Body of pancreas (tissue), 4 donors: ENCODE measurements at regions not wholly inside any gene's neighbourhood (a gene's known extent, or its start where the extent isn't known, plus 50 kb on each side); places are given as distances from the start of the nearest gene placed in this dataset.
"Not testable (repeated sequence)": the region's sequence is repeated elsewhere in the genome, so short reads cannot be mapped to it uniquely, and the experiment has no call there.

Source experiments
- ATAC-seq: fragments of 150-250 bp; one replicate; pipeline ENCODE4 v1.9.1; 2016
- DNase-seq, 4 donors: peaks; one replicate each; pipeline ENCODE4 v3.0.0-alpha.2; 2019
- H3K27ac ChIP-seq, 4 donors: fragments of 200-600 bp; sonication (generic); 1 replicate in 3 of 4; 2 replicates in 1 of 4; pipeline versions ENCODE4 v1.5.1 to v1.6.1; 2016 to 2019; ENCODE audit warnings: mild to moderate bottlenecking in 1 of 4, mixed read lengths in 1 of 4, moderate library complexity in 1 of 4
- H3K27me3 ChIP-seq, 2 donors: fragments of 200-600 bp; sonication (generic); one replicate each; pipeline ENCODE4 v1.6.0; 2016; ENCODE audit warnings: mild to moderate bottlenecking in 1 of 2
- H3K36me3 ChIP-seq, 2 donors: fragments of 200-600 bp; sonication (generic); replicated peaks in 1 of 2; 2 replicates each; pipeline ENCODE4 v1.5.1; 2016; ENCODE audit warnings: low read depth in 2 of 2; ENCODE audit not compliant: insufficient read depth in 1 of 2
- H3K4me1 ChIP-seq: fragments of 200-600 bp; sonication (generic); one replicate; pipeline ENCODE4 v1.6.0; 2016
- H3K4me3 ChIP-seq, 2 donors: fragments of 200-600 bp; sonication (generic); 1 replicate in 1 of 2; 2 replicates in 1 of 2; pipeline ENCODE4 v1.5.1; 2016 to 2019
- H3K9me3 ChIP-seq, 3 donors: fragments of 200-600 bp; sonication (generic); 1 replicate in 2 of 3; 2 replicates in 1 of 3; pipeline ENCODE4 v1.5.1; 2016
- CTCF ChIP-seq, 7 experiments: fragments of 450-650 bp in 4 of 7; fragments of 200-600 bp in 3 of 7; sonication (generic) in 3 of 7; IDR thresholded peaks; one replicate each; pipeline ENCODE4 v1.5.1; 2016 to 2019; ENCODE audit warnings: antibody characterized with exemption in 7 of 7
- POLR2A ChIP-seq, 3 donors: fragments of 450-650 bp; IDR thresholded peaks; one replicate each; pipeline ENCODE4 v1.6.1; 2016; ENCODE audit warnings: antibody characterized with exemption in 3 of 3, mild to moderate bottlenecking in 2 of 3
- WGBS, 2 donors: methylation state at CpG; one replicate each; pipeline ENCODE4 v1.1.5; 2017; 5-methylcytosine and 5-hydroxymethylcytosine counted together
- intact Hi-C: fragments of 100-400 bp; cut with DNase I; formaldehyde crosslinking; loops from one replicate; pipeline ENCODE4 v1.15.1; 2023

DNA sequence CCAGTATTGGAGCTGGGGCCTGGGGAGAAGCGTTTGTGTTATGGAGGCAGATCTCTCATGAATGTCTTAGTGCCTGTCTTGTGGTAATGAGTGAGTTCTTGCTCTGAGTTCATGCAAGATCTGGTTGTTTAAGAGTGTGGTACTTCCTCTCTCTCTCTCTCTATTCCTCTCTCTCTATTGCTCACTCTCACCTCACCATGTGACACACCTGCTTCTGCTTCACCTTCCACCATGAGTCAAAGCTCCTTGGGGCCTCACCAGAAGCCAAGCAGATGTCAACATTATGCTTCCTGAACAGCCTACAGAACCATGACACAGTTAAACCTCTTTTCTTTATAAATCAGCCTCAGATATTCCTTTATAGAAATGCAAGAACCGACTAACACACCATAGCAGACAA is 242.7 kb upstream of the ADRA1B start:
- Histone ChIP-seq H3K27ac (no peak overlapping the region), H3K9me3 (no peaks in the 10 kb centered on the region), H3K36me3 (no peaks in the 10 kb centered on the region), H3K4me1 (no peaks in the 10 kb centered on the region), H3K27me3 (no peaks in the 10 kb centered on the region), H3K4me3 (no peak overlapping the region)
- ATAC-seq (no peak), DNase-seq (no peak)
- WGBS, 2 donors: 31 to 39% methylated on average over 2 of the region's 2 CpGs
- intact Hi-C loops: no loop called here
- no peak for TF ChIP-seq POLR2A (IDR thresholded peaks at IDR 0.05)
- no peak for TF ChIP-seq CTCF (IDR thresholded peaks at IDR 0.05)

DNA sequence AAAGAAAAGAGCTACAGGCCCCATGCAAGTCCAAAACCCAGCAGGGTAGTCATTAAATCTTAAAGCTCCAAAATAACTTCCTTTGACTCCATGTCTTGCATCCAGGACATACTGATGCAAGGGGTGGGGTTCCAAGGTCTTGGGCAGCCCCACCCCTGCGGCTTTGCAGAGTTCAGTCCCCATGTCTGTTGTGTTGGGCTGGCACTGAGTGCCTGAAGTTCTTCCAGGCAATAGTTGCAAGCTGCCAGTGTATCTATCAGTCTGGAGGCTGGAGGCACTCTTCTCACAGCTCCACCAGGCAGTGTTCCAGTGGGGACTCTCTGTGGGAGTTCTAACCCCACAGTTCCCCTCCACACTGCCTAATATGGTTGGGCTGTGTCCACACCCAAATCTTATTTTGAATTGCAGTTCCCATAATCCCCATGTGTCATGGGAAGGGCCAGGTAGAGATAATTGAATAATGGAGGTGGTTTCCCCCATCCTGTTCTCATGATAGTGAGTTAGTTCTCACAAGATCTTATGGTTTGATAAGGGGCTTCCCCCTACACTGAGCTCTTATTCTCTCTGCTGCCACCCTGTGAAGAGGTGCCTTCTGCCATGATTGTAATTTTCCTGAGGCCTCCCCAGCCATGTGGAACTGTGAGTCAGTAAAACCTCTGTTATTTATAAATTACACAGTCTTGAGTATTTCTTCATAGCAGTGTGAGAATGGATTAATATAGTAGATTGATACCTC is 237.5 kb upstream of the ADRA1B start:
- ATAC-seq: no peak

DNA sequence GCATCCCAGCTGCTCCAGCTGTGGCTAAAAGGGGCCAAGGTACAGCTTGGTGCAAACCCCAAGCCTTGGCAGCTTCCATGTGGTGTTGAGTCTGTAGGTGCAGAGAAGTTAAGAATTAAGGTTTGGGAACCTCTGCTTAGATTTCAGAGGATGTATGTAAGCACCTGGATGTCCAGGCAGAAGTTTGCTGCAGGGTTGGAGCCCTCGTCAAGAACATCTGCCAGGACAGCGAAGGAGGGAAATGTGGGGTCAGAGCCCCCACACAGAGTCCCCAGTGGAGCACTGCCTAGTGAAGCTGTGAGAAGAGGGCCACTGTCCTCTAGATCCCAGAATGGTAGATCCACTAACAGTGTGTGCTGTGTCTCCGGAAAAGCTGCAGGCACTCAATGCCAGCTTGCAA is 236.2 kb upstream of the ADRA1B start:
- Histone ChIP-seq H3K27ac (no peak overlapping the region), H3K4me3 (no peak overlapping the region), H3K36me3 (no peaks in the 10 kb centered on the region), H3K27me3 (no peaks in the 10 kb centered on the region), H3K9me3 (no peaks in the 10 kb centered on the region), H3K4me1 (no peaks in the 10 kb centered on the region)
- 14 to 25% methylated on average over 2 to 3 of the region's 3 CpGs for WGBS, 2 donors
- ATAC-seq (no peak), DNase-seq (no peak)
- intact Hi-C loops: no loop called here
- TF ChIP-seq POLR2A (IDR thresholded peaks at IDR 0.05) (no peak), CTCF (IDR thresholded peaks at IDR 0.05) (no peak)

More for the DNA sequence above, 237.5 kb upstream of the ADRA1B start:
- Histone ChIP-seq H3K4me3 (no peak overlapping the region), H3K4me1 (no peaks in the 10 kb centered on the region), H3K27me3 (no peaks in the 10 kb centered on the region), H3K36me3 (no peaks in the 10 kb centered on the region), H3K9me3 (no peaks in the 10 kb centered on the region), H3K27ac (no peak overlapping the region)
- no peak for DNase-seq
- TF ChIP-seq POLR2A (IDR thresholded peaks at IDR 0.05): no peak
- no peak for TF ChIP-seq CTCF (IDR thresholded peaks at IDR 0.05)
- intact Hi-C loops: no loop called here
- 0% methylated on average over 1 of the region's 1 CpG for WGBS, 2 donors

GRCh38 chr5:159681661-159682060 is 234.6 kb upstream of the ADRA1B start:
- no peaks in the 10 kb centered on the region for H3K27me3 ChIP-seq
- no peaks in the 10 kb centered on the region for H3K36me3 ChIP-seq
- ATAC-seq (no peak), DNase-seq (no peak)
- H3K4me3 ChIP-seq: no peak overlapping the region
- intact Hi-C loops: no loop called here
- H3K27ac ChIP-seq: no peak overlapping the region
- H3K4me1 ChIP-seq: no peaks in the 10 kb centered on the region
- H3K9me3 ChIP-seq: no peaks in the 10 kb centered on the region
- TF ChIP-seq POLR2A (IDR thresholded peaks at IDR 0.05): no peak
- no peak for TF ChIP-seq CTCF (IDR thresholded peaks at IDR 0.05)

DNA sequence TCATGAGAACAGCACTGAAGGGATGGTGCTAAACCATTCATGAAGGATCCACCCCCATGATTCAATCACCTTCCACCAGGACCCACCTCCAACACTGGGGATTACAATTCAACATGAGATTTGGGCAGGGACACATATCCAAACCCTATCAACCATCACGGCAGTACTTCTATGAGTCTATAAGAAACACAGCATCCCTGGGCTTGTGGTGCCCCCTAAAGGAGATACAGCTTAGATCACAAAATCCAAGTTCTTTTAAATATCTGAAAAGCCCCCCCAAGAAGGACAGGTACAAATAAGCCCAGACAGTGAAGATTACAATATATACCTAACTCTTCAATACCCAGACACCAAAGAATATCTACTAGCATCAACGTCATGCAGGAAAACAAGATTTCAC is 233.7 kb upstream of the ADRA1B start:
- H3K36me3 ChIP-seq: no peaks in the 10 kb centered on the region
- H3K27ac ChIP-seq: no peak overlapping the region
- no peaks in the 10 kb centered on the region for H3K4me1 ChIP-seq
- H3K27me3 ChIP-seq: no peaks in the 10 kb centered on the region
- TF ChIP-seq CTCF (IDR thresholded peaks at IDR 0.05) (no peak), POLR2A (IDR thresholded peaks at IDR 0.05) (no peak)
- no peaks in the 10 kb centered on the region for H3K9me3 ChIP-seq
- intact Hi-C loops: no loop called here
- DNase-seq: no peak
- 45 to 57% methylated on average over 2 of the region's 2 CpGs for whole genome bisulfite sequencing, 2 donors
- H3K4me3 ChIP-seq: no peak overlapping the region
- no peak for ATAC-seq

DNA sequence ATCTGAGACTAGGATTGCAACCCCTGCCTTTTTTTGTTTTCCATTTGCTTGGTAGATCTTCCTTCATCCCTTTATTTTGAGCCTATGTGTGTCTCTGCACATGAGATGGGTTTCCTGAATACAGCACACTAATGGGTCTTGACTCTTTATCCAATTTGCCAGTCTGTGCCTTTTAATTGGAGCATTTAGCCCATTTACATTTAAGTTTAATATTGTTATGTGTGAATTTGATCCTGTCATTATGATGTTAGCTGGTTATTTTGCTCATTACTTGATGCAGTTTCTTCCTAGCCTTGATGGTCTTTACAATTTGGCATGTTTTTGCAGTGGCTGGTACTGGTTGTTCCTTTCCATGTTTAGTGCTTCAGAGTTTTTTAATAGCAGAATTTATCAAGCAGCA is 228.4 kb upstream of the ADRA1B start:
- H3K4me1 ChIP-seq, ATAC-seq, H3K27ac ChIP-seq, H3K4me3 ChIP-seq, H3K36me3 ChIP-seq, DNase-seq, H3K9me3 ChIP-seq, H3K27me3 ChIP-seq, intact Hi-C loops: not testable (repeated sequence)
